Parathyroid adenoma (tissue), 2 donors: ENCODE measurements at regions not wholly inside any gene's neighbourhood (a gene's known extent, or its start where the extent isn't known, plus 50 kb on each side); places are given as distances from the start of the nearest gene placed in this dataset.
"Not testable (repeated sequence)": the region's sequence is repeated elsewhere in the genome, so short reads cannot be mapped to it uniquely, and the experiment has no call there.

Experiments
- H2AFZ ChIP-seq: fragments of 300-600 bp; sonication (generic); one replicate; pipeline ENCODE4 v1.7.0; 2017; ENCODE audit warnings: antibody characterized with exemption, mild to moderate bottlenecking
- H3K27ac ChIP-seq: fragments of 300-600 bp; sonication (generic); one replicate; pipeline ENCODE4 v1.7.0; 2017
- H3K27me3 ChIP-seq: fragments of 300-600 bp; sonication (generic); one replicate; pipeline ENCODE4 v1.7.0; 2017; ENCODE audit warnings: low read length; ENCODE audit not compliant: control insufficient read depth, insufficient read depth
- H3K36me3 ChIP-seq: fragments of 300-600 bp; sonication (generic); one replicate; pipeline ENCODE4 v1.7.0; 2017; ENCODE audit warnings: low read length; ENCODE audit not compliant: control insufficient read depth, insufficient read depth
- H3K4me1 ChIP-seq: fragments of 300-600 bp; sonication (generic); one replicate; pipeline ENCODE4 v1.7.0; 2017; ENCODE audit warnings: control low read depth
- H3K4me2 ChIP-seq: fragments of 300-600 bp; sonication (generic); one replicate; pipeline ENCODE4 v1.7.0; 2017; ENCODE audit warnings: low read length
- H3K4me3 ChIP-seq: fragments of 300-600 bp; sonication (generic); one replicate; pipeline ENCODE4 v1.7.0; 2017; ENCODE audit warnings: low read depth, low read length
- H3K79me2 ChIP-seq: fragments of 300-600 bp; sonication (generic); one replicate; pipeline ENCODE4 v1.7.0; 2017; ENCODE audit warnings: control low read depth
- H3K9ac ChIP-seq: fragments of 300-600 bp; sonication (generic); one replicate; pipeline ENCODE4 v1.7.0; 2017; ENCODE audit warnings: mild to moderate bottlenecking
- H3K9me3 ChIP-seq: fragments of 300-600 bp; sonication (generic); one replicate; pipeline ENCODE4 v1.7.0; 2017; ENCODE audit warnings: low read length; ENCODE audit not compliant: control insufficient read depth
- CTCF ChIP-seq: fragments of 300-600 bp; sonication (generic); IDR thresholded peaks from one replicate; pipeline ENCODE4 v1.7.0; 2017; ENCODE audit warnings: antibody characterized with exemption, mild to moderate bottlenecking
- donor health status: primary hyperparathyroidism.

DNA sequence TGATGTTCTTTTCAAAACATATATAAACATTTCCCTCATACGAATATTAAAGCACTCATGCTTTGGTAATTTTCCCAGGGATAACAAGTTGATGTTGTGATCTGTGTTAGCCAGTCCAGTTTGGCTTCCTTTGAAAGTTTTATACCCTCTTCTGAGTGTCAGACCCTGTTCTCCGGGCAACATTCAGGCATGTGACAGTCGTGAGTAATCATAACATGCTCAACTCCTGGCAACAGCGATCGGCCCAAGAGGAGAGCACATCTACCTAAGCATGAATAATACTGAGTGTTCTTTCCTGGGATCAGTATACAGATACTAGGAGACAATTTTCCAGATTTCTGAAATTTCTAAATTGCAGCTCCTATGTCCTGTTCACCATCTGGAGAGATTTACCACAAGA, 1086.4 kb downstream of the CDH8 start:
- Histone ChIP-seq H3K4me2 (no peak overlapping the region), H3K4me3 (no peak overlapping the region), H3K4me1 (no peaks in the 10 kb centered on the region), H2AFZ (no peak overlapping the region), H3K27me3 (no peaks in the 10 kb centered on the region), H3K36me3 (no peaks in the 10 kb centered on the region), H3K79me2 (no peaks in the 10 kb centered on the region), H3K27ac (no peak overlapping the region), H3K9ac (no peak overlapping the region), H3K9me3 (no peaks in the 10 kb centered on the region)
- TF ChIP-seq CTCF = no peak

DNA sequence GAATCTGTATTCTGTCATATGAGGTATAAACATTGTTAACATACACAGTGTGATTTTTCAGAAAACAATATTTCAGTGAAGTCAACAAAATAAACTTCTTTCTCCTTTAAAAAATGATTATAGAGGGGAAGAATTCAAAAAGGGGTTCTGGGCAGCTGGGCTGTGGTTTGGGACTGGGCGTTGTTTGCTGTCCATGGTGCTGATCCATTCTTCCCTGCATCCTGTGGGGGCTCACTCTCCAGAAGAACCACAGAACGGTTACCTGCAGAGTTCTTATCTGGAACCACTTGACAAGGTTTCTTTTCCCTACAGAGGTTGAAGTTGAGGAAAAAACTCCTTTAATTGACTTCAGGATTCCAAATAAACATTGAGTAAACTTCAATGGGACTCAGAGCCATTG, 1091.0 kb downstream of the CDH8 start:
- no peak overlapping the region for H3K9ac ChIP-seq
- H3K27ac ChIP-seq = no peak overlapping the region
- H3K4me3 ChIP-seq = no peak overlapping the region
- no peaks in the 10 kb centered on the region for H3K9me3 ChIP-seq
- no peak for TF ChIP-seq CTCF
- H3K4me2 ChIP-seq = no peak overlapping the region
- no peaks in the 10 kb centered on the region for H3K79me2 ChIP-seq
- H2AFZ ChIP-seq = no peak overlapping the region
- H3K36me3 ChIP-seq = no peaks in the 10 kb centered on the region
- no peaks in the 10 kb centered on the region for H3K4me1 ChIP-seq
- no peaks in the 10 kb centered on the region for H3K27me3 ChIP-seq

DNA sequence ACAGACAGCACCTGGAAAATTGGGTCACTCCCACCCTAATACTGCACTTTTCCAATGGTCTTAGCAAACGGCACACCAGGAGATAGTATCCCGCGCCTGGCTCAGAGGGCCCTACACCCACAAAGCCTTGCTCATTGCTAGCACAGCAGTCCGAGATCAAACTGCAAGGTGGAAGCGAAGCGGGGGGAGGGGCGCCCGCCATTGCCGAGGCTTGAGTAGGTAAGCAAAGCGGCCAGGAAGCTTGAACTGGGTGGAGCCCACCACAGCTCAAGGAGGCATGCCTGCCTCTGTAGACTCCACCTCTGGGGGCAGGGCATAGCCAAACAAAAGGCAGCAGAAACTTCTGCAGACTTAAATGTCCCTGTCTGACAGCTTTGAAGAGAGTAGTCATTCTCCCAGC, 1100.0 kb downstream of the CDH8 start:
- not testable (repeated sequence) for H3K4me2 ChIP-seq, H3K9ac ChIP-seq, H3K9me3 ChIP-seq, H3K27ac ChIP-seq, H3K36me3 ChIP-seq, H3K4me3 ChIP-seq, H2AFZ ChIP-seq, H3K79me2 ChIP-seq, H3K4me1 ChIP-seq, H3K27me3 ChIP-seq

DNA sequence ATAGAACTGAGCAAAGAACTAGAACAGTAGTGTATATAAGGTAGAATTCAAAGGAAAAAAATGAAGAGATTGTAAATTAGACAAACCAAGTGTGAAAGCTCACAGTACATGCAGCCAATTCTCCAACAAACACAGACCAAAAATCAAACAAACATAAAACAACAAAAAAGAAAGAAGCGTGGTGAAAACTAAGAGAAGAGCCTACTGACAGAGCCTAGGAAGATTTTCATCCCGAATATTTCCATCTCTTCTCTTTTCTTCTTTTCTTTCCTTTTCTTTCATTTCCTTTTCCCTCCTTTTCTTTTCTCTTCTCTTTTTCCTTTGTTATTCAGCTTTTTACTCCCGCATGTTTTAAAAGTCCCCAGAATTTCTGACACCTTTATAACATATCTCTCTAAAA, 1103.6 kb downstream of the CDH8 start:
- TF ChIP-seq CTCF = no peak

GRCh38 chr16:60930291-60930690, 1105.9 kb downstream of the CDH8 start:
- Histone ChIP-seq H3K27me3 (no peaks in the 10 kb centered on the region), H3K4me1 (no peaks in the 10 kb centered on the region), H3K27ac (no peak overlapping the region), H2AFZ (no peak overlapping the region), H3K79me2 (no peaks in the 10 kb centered on the region), H3K4me2 (no peak overlapping the region), H3K36me3 (no peaks in the 10 kb centered on the region), H3K9ac (no peak overlapping the region), H3K4me3 (no peak overlapping the region), H3K9me3 (no peaks in the 10 kb centered on the region)
- TF ChIP-seq CTCF = no peak

More for the DNA sequence above, 1103.6 kb downstream of the CDH8 start:
- Histone ChIP-seq H3K79me2 (no peaks in the 10 kb centered on the region), H3K27ac (no peak overlapping the region), H3K9ac (no peak overlapping the region), H3K4me3 (no peak overlapping the region), H3K36me3 (no peaks in the 10 kb centered on the region), H3K4me1 (no peaks in the 10 kb centered on the region), H3K9me3 (no peaks in the 10 kb centered on the region), H3K27me3 (no peaks in the 10 kb centered on the region), H3K4me2 (no peak overlapping the region), H2AFZ (no peak overlapping the region)
